H1 (cell line): ENCODE measurements at regions not wholly inside any gene's neighbourhood (a gene's known extent, or its start where the extent isn't known, plus 50 kb on each side); places are given as distances from the start of the nearest gene placed in this dataset.

Experiments used
- KDM1A ChIP-seq: fragments of 200-600, 300-600 bp; sonication (generic); IDR thresholded peaks from 2 replicates; pipeline ENCODE4 v1.7.1; 2016; ENCODE audit warnings: mild to moderate bottlenecking, low read length, borderline replicate concordance
- POLR2A ChIP-seq, 2 experiments: IDR thresholded peaks; 1 replicate in 1 of 2; 2 replicates in 1 of 2; pipeline ENCODE4 v1.6.1; 2011; ENCODE audit warnings: low read depth in 2 of 2, low read length in 2 of 2, mild to moderate bottlenecking in 2 of 2; ENCODE audit errors: control extremely low read depth in 1 of 2
- TCF12 ChIP-seq: IDR thresholded peaks from 2 replicates; pipeline ENCODE4 v1.6.1; 2011; ENCODE audit warnings: low read depth, mild to moderate bottlenecking, low read length
- TF ChIP-seq, protein P1 (sequence below), 3 experiments: IDR thresholded peaks; 1 replicate in 2 of 3; 2 replicates in 1 of 3; pipeline versions ENCODE4 v1.5.1 to v1.6.1; 2011; ENCODE audit warnings: low read length in 3 of 3, mild to moderate bottlenecking in 3 of 3, inconsistent platforms in 2 of 3, low read depth in 1 of 3, moderate library complexity in 1 of 3; ENCODE audit not compliant: insufficient read depth in 1 of 3; ENCODE audit errors: control extremely low read depth in 1 of 3
- TF ChIP-seq, protein P2 (sequence below): IDR thresholded peaks from 2 replicates; pipeline ENCODE4 v1.6.1; 2012; ENCODE audit warnings: inconsistent platforms

DNA sequence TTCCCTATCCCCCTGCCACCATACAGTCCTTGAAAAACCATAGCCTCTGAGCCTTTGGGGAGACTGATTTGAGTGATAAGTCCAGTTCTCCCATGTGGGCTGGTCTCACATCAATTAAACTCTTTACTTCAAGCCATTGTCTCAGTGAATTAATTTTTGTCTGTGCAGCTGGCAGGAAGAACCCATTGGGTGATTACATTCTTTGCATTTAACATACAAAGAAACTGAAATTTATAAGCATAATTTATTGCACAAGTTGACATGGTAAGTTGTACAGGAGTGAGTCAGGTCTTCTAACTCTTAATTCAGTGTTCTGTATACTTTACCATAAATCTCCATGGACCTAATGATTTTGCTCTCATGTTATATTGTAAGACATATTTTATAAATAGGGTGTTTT is 1613.0 kb upstream of the LRRTM3 start:
- TF ChIP-seq KDM1A (no peak), POLR2A (IDR thresholded peaks at IDR 0.05; ENCODE audit: control extremely low read depth in 1 of 2, low read depth in 2 of 2, low read length in 2 of 2) (no peak), TCF12 (no peak)
- TF ChIP-seq, protein P1, sequence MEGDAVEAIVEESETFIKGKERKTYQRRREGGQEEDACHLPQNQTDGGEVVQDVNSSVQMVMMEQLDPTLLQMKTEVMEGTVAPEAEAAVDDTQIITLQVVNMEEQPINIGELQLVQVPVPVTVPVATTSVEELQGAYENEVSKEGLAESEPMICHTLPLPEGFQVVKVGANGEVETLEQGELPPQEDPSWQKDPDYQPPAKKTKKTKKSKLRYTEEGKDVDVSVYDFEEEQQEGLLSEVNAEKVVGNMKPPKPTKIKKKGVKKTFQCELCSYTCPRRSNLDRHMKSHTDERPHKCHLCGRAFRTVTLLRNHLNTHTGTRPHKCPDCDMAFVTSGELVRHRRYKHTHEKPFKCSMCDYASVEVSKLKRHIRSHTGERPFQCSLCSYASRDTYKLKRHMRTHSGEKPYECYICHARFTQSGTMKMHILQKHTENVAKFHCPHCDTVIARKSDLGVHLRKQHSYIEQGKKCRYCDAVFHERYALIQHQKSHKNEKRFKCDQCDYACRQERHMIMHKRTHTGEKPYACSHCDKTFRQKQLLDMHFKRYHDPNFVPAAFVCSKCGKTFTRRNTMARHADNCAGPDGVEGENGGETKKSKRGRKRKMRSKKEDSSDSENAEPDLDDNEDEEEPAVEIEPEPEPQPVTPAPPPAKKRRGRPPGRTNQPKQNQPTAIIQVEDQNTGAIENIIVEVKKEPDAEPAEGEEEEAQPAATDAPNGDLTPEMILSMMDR (IDR thresholded peaks at IDR 0.05; ENCODE audit: control extremely low read depth in 1 of 3, insufficient read depth in 1 of 3, low read depth in 1 of 3, low read length in 3 of 3), result no peak
- TF ChIP-seq, protein P2, sequence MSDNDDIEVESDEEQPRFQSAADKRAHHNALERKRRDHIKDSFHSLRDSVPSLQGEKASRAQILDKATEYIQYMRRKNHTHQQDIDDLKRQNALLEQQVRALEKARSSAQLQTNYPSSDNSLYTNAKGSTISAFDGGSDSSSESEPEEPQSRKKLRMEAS, result no peak
